A549 (cell line): ENCODE measurements at regions not wholly inside any gene's neighbourhood (a gene's known extent, or its start where the extent isn't known, plus 50 kb on each side); places are given as distances from the start of the nearest gene placed in this dataset.

ENCODE experiments used
- ATAC-seq, 2 experiments: fragments of 200-7000 bp in 1 of 2; fragments of >200 bp in 1 of 2; cut with Nextera tagmentation in 1 of 2; cut with Tn5 transposase in 1 of 2; 3 replicates each; pipeline versions ENCODE4 v1.8.0 to v1.9.1; 2018 to 2020; ENCODE audit warnings: mild to moderate bottlenecking in 1 of 2, moderate library complexity in 1 of 2
- CTCF ChIA-PET: fragments of 300-600 bp; sonication (Branson Sonifier 250); formaldehyde crosslinking; extraction: SDS; loops from one replicate; lab custom pipeline; 2021; ENCODE audit warnings: antibody characterized with exemption, inconsistent platforms; lab: Yijun Ruan, JAX
- POLR2A ChIA-PET: fragments of 350-600 bp; formaldehyde crosslinking; extraction: SDS; loops from one replicate; lab custom pipeline; 2021; ENCODE audit warnings: antibody characterized with exemption, inconsistent platforms; lab: Yijun Ruan, JAX
- DNase-seq, 2 experiments: peaks; one replicate each; pipeline versions ENCODE4 v3.0.0 to v3.0.0-alpha.2; 2011 to 2016; ENCODE audit warnings: low read depth in 1 of 2, low spot score in 1 of 2
- FAIRE-seq: peaks from 2 replicates; lab custom pipeline; 2011; peaks lifted over from hg19 to GRCh38; lab: Jason Lieb, UNC
- H3K27ac ChIP-seq, 2 experiments: fragments of >200 bp; sonication (Bioruptor Twin); formaldehyde crosslinking; 3 replicates each; pipeline ENCODE4 v1.5.1; 2016 to 2017
- H3K4me1 ChIP-seq: fragments of >200 bp; sonication (Bioruptor Twin); formaldehyde crosslinking; 3 replicates; pipeline ENCODE4 v1.6.1; 2016
- H3K4me2 ChIP-seq: fragments of >200 bp; sonication (Bioruptor Twin); formaldehyde crosslinking; 3 replicates; pipeline ENCODE4 v1.6.1; 2016
- H3K4me3 ChIP-seq: fragments of >200 bp; sonication (Bioruptor Twin); formaldehyde crosslinking; 3 replicates; pipeline ENCODE4 v1.5.1; 2016
- H3K9me3 ChIP-seq: fragments of >200 bp; sonication (Bioruptor Twin); formaldehyde crosslinking; 3 replicates; pipeline ENCODE4 v1.6.1; 2016
- ATOH8 ChIP-seq: fragments of 250-450 bp; sonication (Bioruptor Pico); IDR thresholded peaks from 2 replicates; pipeline ENCODE4 v1.5.0; 2020; ENCODE audit warnings: low read depth, mild to moderate bottlenecking, moderate library complexity
- CBX8 ChIP-seq: fragments of 200-600 bp; sonication (generic); IDR thresholded peaks from 2 replicates; pipeline ENCODE4 v1.6.1; 2016
- CHD2 ChIP-seq: fragments of 150-350 bp; IDR thresholded peaks from 2 replicates; pipeline ENCODE4 v1.6.1; 2014; ENCODE audit warnings: low read length; ENCODE audit not compliant: partially characterized antibody
- E2F6 ChIP-seq: IDR thresholded peaks from 2 replicates; pipeline ENCODE4 v1.6.1; 2012; ENCODE audit warnings: low read depth, borderline replicate concordance
- EHF ChIP-seq: fragments of 250-450 bp; sonication (Bioruptor Pico); IDR thresholded peaks from 2 replicates; pipeline ENCODE4 v1.5.0; 2020; ENCODE audit warnings: mild to moderate bottlenecking
- EHMT2 ChIP-seq: fragments of 200-600 bp; sonication (generic); IDR thresholded peaks from 2 replicates; pipeline ENCODE4 v1.6.1; 2016; ENCODE audit warnings: antibody characterized with exemption, low read depth, mild to moderate bottlenecking, moderate library complexity
- ELK1 ChIP-seq: fragments of 150-350 bp; IDR thresholded peaks from 2 replicates; pipeline ENCODE4 v1.6.1; 2014; ENCODE audit warnings: low read depth, mild to moderate bottlenecking, low read length
- EP300 ChIP-seq, 2 experiments: fragments of >200 bp; sonication (Bioruptor Twin); formaldehyde crosslinking; IDR thresholded peaks; 2 replicates in 1 of 2; 3 replicates in 1 of 2; pipeline ENCODE4 v1.6.1; 2016 to 2017
- HEYL ChIP-seq: fragments of 250-450 bp; sonication (Bioruptor Pico); IDR thresholded peaks from 2 replicates; pipeline ENCODE4 v1.8.0; 2021; ENCODE audit warnings: mild to moderate bottlenecking, moderate library complexity
- HOXB5 ChIP-seq: fragments of 250-450 bp; sonication (Bioruptor Pico); IDR thresholded peaks from 2 replicates; pipeline ENCODE4 v1.5.0; 2020; ENCODE audit warnings: mild to moderate bottlenecking, moderate library complexity
- KDM1A ChIP-seq: fragments of 200-600 bp; sonication (generic); IDR thresholded peaks from 2 replicates; pipeline ENCODE4 v1.6.1; 2016; ENCODE audit warnings: low read depth, mild to moderate bottlenecking
- MAFK ChIP-seq: fragments of 450-650 bp; IDR thresholded peaks from 2 replicates; pipeline ENCODE4 v1.6.1; 2014; ENCODE audit not compliant: partially characterized antibody
- MAX ChIP-seq: IDR thresholded peaks from 2 replicates; pipeline ENCODE4 v1.6.1; 2012
- MYC ChIP-seq: IDR thresholded peaks from 2 replicates; pipeline ENCODE4 v1.6.1; 2012; ENCODE audit warnings: mild to moderate bottlenecking, inconsistent platforms, low read length, improper control_type of control experiment, borderline replicate concordance
- NFE2L2 ChIP-seq: fragments of 150-350 bp; conservative IDR thresholded peaks from 2 replicates; pipeline ENCODE4 v1.6.1; 2014; ENCODE audit warnings: low read length
- PBX3 ChIP-seq: IDR thresholded peaks from 2 replicates; pipeline ENCODE4 v1.6.1; 2012
- POLR2AphosphoS2 ChIP-seq: conservative IDR thresholded peaks from 2 replicates; pipeline ENCODE4 v1.6.1; 2012; ENCODE audit warnings: low read length, improper control_type of control experiment, inconsistent platforms
- REST ChIP-seq: fragments of 200-600 bp; sonication (generic); IDR thresholded peaks from 2 replicates; pipeline ENCODE4 v1.6.1; 2016; ENCODE audit warnings: antibody characterized with exemption, mild to moderate bottlenecking, moderate library complexity
- SMC3 ChIP-seq: fragments of >200 bp; sonication (Bioruptor Twin); formaldehyde crosslinking; IDR thresholded peaks from 3 replicates; pipeline ENCODE4 v1.6.1; 2018; ENCODE audit warnings: inconsistent platforms
- TFCP2L1 ChIP-seq: fragments of 250-450 bp; sonication (Bioruptor Pico); IDR thresholded peaks from 2 replicates; pipeline ENCODE4 v1.5.0; 2021; ENCODE audit warnings: mild to moderate bottlenecking
- ZFP36 ChIP-seq: fragments of 450-650 bp; IDR thresholded peaks from 2 replicates; pipeline ENCODE4 v1.6.1; 2014; ENCODE audit warnings: borderline replicate concordance; ENCODE audit not compliant: partially characterized antibody
- WGBS: methylation state at CpG from one replicate; pipeline ENCODE4 v1.1.6; 2017; ENCODE audit errors: missing lambda C conversion rate; 5-methylcytosine and 5-hydroxymethylcytosine counted together

- ChIA-PET CTCF (interaction anchor here (1.2 kb wide), 1 partner anchor 9 kb away, joined by 4 read pairs; no protein-coding TSS in a partner anchor), POLR2A (no interaction called here)
Observed at GRCh38 chr20:40168981-40169620, 519.9 kb downstream of the MAFB start.

GRCh38 chr20:40161391-40161790 is 527.6 kb downstream of the MAFB start:
- Histone ChIP-seq H3K9me3 (no peaks in the 10 kb centered on the region), H3K4me2 (no peak overlapping the region), H3K4me3 (no peak overlapping the region), H3K27ac (no peak overlapping the region), H3K4me1 (no peaks in the 10 kb centered on the region)
- POLR2A ChIA-PET: no interaction called here
- no peak for DNase-seq
- TF ChIP-seq PBX3 (no peak), EHF (CRISPR knock-in tag) (no peak), POLR2AphosphoS2 (no peak), ATOH8 (CRISPR knock-in tag) (no peak), EHMT2 (no peak), TFCP2L1 (no peak), E2F6 (no peak), CBX8 (no peak), REST (no peak), ELK1 (no peak), HEYL (no peak), ZFP36 (no peak), HOXB5 (CRISPR knock-in tag) (no peak), EP300 (IDR thresholded peaks at IDR 0.05) (no peak), CHD2 (no peak), KDM1A (no peak), SMC3 (no peak), NFE2L2 (no peak)
- no peak for ATAC-seq
- CTCF ChIA-PET: no interaction called here
- no peak for FAIRE-seq

More at GRCh38 chr20:40168981-40169620, 519.9 kb downstream of the MAFB start:
- Histone ChIP-seq H3K9me3 (no peaks in the 10 kb centered on the region), H3K27ac (no peak overlapping the region), H3K4me3 (no peak overlapping the region), H3K4me2 (no peak overlapping the region), H3K4me1 (no peaks in the 10 kb centered on the region)
- WGBS: 0% methylated on average over 2 of the region's 2 CpGs
- FAIRE-seq (no peak), DNase-seq (no peak), ATAC-seq (no peak)
- no peak for TF ChIP-seq MAFK
- no peak for TF ChIP-seq MAX
- TF ChIP-seq MYC: no peak
- TF ChIP-seq NFE2L2: no peak
